Breast epithelium (tissue), 3 donors: ENCODE measurements at regions not wholly inside any gene's neighbourhood (a gene's known extent, or its start where the extent isn't known, plus 50 kb on each side); places are given as distances from the start of the nearest gene placed in this dataset.

Experiments used
- POLR2A ChIP-seq: fragments of 450-650 bp; IDR thresholded peaks from one replicate; pipeline ENCODE4 v1.6.1; 2016; ENCODE audit warnings: antibody characterized with exemption, mild to moderate bottlenecking, moderate library complexity
- TF ChIP-seq, protein P1 (sequence below), 3 donors: fragments of 450-650 bp; IDR thresholded peaks; one replicate each; pipeline ENCODE4 v1.5.1; 2016 to 2017; ENCODE audit warnings: antibody characterized with exemption in 3 of 3, mild to moderate bottlenecking in 3 of 3, moderate library complexity in 3 of 3

DNA sequence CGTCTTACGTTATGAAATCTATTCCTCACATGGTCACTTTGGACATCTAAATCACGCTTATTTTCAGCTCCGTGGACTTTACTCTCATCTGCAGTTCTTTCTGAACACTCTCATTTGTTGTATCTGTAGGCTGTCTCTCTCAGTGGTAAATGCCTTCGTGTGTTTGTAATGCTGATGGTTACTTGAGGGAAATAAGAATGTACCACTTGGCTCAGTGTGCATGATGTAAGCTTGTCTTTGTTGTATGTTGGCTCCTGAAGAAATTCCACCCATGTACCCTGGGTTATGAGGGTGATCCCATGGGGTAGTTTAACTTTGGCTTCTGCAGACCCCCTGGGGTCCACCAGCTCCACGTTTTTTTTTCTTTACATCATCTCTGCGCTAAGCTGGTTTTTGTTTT lies 378.4 kb downstream of the SETD4 start:
- TF ChIP-seq POLR2A, result no peak
- TF ChIP-seq, protein P1, sequence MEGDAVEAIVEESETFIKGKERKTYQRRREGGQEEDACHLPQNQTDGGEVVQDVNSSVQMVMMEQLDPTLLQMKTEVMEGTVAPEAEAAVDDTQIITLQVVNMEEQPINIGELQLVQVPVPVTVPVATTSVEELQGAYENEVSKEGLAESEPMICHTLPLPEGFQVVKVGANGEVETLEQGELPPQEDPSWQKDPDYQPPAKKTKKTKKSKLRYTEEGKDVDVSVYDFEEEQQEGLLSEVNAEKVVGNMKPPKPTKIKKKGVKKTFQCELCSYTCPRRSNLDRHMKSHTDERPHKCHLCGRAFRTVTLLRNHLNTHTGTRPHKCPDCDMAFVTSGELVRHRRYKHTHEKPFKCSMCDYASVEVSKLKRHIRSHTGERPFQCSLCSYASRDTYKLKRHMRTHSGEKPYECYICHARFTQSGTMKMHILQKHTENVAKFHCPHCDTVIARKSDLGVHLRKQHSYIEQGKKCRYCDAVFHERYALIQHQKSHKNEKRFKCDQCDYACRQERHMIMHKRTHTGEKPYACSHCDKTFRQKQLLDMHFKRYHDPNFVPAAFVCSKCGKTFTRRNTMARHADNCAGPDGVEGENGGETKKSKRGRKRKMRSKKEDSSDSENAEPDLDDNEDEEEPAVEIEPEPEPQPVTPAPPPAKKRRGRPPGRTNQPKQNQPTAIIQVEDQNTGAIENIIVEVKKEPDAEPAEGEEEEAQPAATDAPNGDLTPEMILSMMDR (IDR thresholded peaks at IDR 0.05), result no peak
